ENCODE measurements at regions not wholly inside any gene's neighbourhood (a gene's known extent, or its start where the extent isn't known, plus 50 kb on each side); places are given as distances from the start of the nearest gene placed in this dataset.

DNA sequence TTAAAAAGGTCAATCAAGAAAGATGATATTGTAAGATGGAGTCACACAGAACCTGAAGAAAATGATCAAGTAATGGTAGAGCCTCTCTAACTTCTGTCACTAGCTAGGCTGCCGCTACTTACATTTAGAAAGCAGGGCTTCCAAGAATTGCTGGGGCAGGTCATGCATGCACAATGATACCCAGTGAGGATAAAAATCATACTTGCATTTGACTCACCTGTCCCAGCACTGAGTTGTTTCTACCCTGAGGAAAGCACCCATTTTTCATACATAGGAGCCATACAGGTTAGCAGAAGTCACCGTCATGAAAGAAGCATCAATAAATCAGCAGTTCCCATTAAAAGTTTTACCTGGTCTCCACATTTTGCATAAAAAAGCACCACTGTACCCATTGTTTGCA, 662.3 kb upstream of the FANCL start:
- no peak for DNase-seq
- Histone ChIP-seq H3K4me1 (no peaks in the 10 kb centered on the region), H3K36me3 (no peaks in the 10 kb centered on the region), H3K4me3 (no peak overlapping the region), H3K27me3 (peaks cover 0 to 8% (median 0%) of the 10 kb centered on the region in 7 donors), H3K27ac (no peak overlapping the region), H3K9me3 (peaks cover 0 to 3% (median 0%) of the 10 kb centered on the region in 11 donors)
- TF ChIP-seq, protein P1, sequence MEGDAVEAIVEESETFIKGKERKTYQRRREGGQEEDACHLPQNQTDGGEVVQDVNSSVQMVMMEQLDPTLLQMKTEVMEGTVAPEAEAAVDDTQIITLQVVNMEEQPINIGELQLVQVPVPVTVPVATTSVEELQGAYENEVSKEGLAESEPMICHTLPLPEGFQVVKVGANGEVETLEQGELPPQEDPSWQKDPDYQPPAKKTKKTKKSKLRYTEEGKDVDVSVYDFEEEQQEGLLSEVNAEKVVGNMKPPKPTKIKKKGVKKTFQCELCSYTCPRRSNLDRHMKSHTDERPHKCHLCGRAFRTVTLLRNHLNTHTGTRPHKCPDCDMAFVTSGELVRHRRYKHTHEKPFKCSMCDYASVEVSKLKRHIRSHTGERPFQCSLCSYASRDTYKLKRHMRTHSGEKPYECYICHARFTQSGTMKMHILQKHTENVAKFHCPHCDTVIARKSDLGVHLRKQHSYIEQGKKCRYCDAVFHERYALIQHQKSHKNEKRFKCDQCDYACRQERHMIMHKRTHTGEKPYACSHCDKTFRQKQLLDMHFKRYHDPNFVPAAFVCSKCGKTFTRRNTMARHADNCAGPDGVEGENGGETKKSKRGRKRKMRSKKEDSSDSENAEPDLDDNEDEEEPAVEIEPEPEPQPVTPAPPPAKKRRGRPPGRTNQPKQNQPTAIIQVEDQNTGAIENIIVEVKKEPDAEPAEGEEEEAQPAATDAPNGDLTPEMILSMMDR (IDR thresholded peaks at IDR 0.05), result no peak
- WGBS, 2 donors, result 93% methylated on average over 2 of the region's 2 CpGs
- no peak for ATAC-seq
- intact Hi-C loops (cut with DNase I), result no loop called here

- 32 to 41% methylated on average over 10 of the region's 10 CpGs for WGBS, 2 donors
- no peak for ATAC-seq
- Histone ChIP-seq H3K9me3 (peaks cover 0 to 3% (median 0%) of the 10 kb centered on the region in 11 donors), H3K36me3 (no peaks in the 10 kb centered on the region), H3K4me1 (peaks cover 0 to 8% (median 0%) of the 10 kb centered on the region in 9 donors), H3K27ac (no peak overlapping the region), H3K4me3 (no peak overlapping the region), H3K27me3 (peaks cover 0 to 8% (median 0%) of the 10 kb centered on the region in 7 donors)
- DNase-seq, result no peak
- intact Hi-C loops (cut with DNase I), result no loop called here
- TF ChIP-seq, protein P1 (IDR thresholded peaks at IDR 0.05), result no peak
These were observed 659.3 kb upstream of the FANCL start for GRCh38 chr2:58900246-58901027.

GRCh38 chr2:58899692-58900091, 658.6 kb upstream of the FANCL start:
- TF ChIP-seq, protein P1 (IDR thresholded peaks at IDR 0.05), result no peak
- ATAC-seq (no peak), DNase-seq (no peak)
- H3K27ac ChIP-seq, result no peak overlapping the region
- H3K4me3 ChIP-seq, result no peak overlapping the region
- 60 to 66% methylated on average over 6 of the region's 6 CpGs for WGBS, 2 donors
- H3K36me3 ChIP-seq, result no peaks in the 10 kb centered on the region
- peaks cover 0 to 3% (median 0%) of the 10 kb centered on the region in 11 donors for H3K9me3 ChIP-seq
- H3K4me1 ChIP-seq, result peaks cover 0 to 9% (median 0%) of the 10 kb centered on the region in 9 donors
- intact Hi-C loops (cut with DNase I), result loop anchor here in 1 of 10 donors (10.0 kb wide), 1 partner anchor 55 kb away; no protein-coding TSS in a partner anchor
- H3K27me3 ChIP-seq, result peaks cover 0 to 8% (median 0%) of the 10 kb centered on the region in 7 donors

DNA sequence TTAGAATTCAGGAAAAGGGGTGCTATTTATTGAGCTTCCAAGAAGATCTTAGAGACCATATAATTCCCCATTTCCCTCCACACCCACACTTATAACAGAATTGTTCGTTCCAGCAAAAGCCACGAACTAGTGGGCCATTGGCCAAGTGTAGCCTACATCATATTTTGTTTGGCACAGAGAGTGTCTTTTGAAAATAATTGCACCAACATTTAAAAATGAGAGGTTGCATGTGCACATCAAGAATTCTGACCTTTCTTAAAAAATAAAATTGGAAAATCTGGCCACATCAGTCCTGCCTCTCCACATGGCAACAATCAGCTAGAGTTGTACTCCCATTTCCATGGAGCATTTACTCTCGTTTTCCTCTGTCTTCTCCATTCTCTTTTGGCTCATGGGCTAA, 655.5 kb upstream of the FANCL start:
- 34 to 58% methylated on average over 3 of the region's 3 CpGs for WGBS, 2 donors
- ATAC-seq, result no peak
- peaks cover 0 to 16% (median 0%) of the 10 kb centered on the region in 9 donors for H3K4me1 ChIP-seq
- H3K4me3 ChIP-seq, result no peak overlapping the region
- no peaks in the 10 kb centered on the region for H3K9me3 ChIP-seq
- no peak overlapping the region for H3K27ac ChIP-seq
- TF ChIP-seq, protein P1 (IDR thresholded peaks at IDR 0.05), result no peak
- H3K27me3 ChIP-seq, result peaks cover 0 to 8% (median 0%) of the 10 kb centered on the region in 7 donors
- intact Hi-C loops (cut with DNase I), result loop anchor here in 1 of 10 donors (10.0 kb wide), 1 partner anchor 58 kb away; no protein-coding TSS in a partner anchor
- no peaks in the 10 kb centered on the region for H3K36me3 ChIP-seq
- no peak for DNase-seq

Data from heart right ventricle (tissue), 16 donors.